DLD1 (cell line): ENCODE measurements at regions not wholly inside any gene's neighbourhood (a gene's known extent, or its start where the extent isn't known, plus 50 kb on each side); places are given as distances from the start of the nearest gene placed in this dataset.

ENCODE experiments used
- in situ Hi-C: cut with HindIII; loops from 2 replicates; pipeline ENCODE4 v1.10.0; 2017; ENCODE audit warnings: low sequenced_read_pairs

DNA sequence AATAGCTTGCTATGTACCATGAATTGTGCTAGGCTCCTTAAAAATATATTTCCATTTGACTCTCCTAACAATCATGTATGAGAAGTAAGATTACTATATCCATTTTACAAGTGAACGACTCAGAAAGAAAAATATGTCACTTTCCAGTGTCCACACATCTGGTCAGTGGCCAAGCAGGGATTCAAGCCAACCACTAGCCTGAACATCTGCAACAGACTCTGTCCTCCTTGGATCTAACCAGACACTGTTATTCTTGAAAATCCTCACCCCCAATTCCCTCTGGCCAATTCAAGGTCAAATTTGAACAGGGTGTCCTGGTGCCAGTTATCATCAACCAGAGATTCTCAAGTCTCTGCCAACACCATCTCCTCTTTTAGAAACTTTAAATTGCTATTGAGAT lies 344.1 kb upstream of the WWC1 start:
- in situ Hi-C loops, result no loop called here

DNA sequence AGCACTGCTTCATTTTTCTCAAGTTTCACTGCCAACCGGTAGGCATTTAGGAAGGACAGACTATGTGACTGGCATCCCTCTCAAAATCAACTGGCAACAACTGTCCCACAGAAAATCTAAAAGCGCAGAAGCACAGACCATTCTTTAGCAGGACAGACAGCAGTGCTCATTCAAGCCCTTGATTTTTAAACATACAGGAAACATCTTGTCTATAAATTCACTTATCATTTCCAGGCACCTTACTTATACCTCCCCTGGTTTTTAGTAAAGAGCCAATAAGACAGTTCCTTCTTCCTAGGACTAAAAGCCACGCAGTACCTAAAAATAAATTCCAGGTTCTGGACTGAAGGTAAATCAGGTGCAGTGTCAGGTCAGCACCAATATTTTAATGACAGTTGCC lies 343.2 kb upstream of the WWC1 start:
- in situ Hi-C loops, result no loop called here

DNA sequence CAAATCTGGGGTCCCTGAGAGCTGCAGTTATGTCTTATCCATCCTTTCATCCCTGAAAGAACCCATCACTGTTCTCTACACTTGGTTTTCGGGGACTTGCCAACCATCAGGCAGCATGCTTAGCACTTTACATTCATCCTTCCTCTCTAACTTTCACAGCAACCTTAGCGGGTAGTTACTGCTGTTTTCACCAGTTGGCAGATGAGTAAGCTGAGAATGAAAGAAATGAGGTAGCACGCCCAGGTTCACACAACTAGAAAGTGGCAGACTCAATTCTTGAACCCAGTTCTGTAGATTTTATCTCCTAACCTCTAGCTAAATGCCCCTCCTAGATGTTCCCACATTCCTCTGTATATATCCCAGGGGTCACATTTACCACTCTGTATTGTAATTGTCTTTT lies 342.0 kb upstream of the WWC1 start:
- in situ Hi-C loops, result no loop called here

DNA sequence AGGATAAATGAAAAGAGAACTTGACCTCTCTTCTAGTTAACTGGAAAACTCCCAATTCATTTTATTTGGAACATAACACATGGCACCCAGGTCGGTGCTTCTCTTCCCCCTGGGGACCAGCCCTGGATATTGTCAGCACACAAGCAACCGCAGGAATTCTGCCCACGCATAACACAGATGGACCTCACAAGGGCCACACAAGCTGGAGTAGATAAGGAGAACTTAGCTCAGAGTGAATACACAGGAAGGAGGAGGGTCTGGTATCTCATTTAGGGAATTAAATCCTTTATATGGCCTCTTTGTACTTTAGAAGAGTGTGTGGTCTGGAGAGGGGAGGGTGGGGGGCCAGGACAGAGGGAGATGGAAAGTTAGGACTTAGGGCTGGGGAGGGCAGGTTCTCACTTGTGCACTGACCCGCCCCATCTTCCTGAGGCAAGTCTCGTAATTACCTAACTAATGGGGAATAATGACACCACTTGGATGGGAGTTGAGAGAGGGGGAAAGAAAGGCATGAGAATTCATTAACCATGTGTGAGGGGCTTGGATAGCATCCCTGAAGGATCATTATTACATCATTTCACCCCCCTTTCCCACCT lies 341.2 kb upstream of the WWC1 start:
- in situ Hi-C loops, result no loop called here

DNA sequence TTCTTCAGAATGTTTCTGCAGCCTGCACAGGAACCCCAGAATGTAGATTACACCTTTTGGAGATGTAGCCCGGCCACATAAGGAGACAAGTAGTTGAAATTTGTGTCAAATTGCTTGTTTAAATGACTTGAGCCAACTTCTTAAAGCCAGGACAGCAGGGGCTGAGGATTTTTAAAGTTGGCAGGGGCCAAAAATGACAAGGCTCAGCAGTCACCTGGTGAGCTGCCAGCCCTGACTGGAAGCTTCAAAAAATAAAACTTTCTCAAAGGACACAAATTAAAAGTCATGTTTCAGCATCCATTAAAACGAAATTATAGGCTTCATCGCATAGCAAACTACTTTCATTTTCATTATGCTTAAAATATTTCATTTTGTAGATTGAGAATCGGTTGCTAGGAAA lies 340.3 kb upstream of the WWC1 start:
- in situ Hi-C loops, result no loop called here

DNA sequence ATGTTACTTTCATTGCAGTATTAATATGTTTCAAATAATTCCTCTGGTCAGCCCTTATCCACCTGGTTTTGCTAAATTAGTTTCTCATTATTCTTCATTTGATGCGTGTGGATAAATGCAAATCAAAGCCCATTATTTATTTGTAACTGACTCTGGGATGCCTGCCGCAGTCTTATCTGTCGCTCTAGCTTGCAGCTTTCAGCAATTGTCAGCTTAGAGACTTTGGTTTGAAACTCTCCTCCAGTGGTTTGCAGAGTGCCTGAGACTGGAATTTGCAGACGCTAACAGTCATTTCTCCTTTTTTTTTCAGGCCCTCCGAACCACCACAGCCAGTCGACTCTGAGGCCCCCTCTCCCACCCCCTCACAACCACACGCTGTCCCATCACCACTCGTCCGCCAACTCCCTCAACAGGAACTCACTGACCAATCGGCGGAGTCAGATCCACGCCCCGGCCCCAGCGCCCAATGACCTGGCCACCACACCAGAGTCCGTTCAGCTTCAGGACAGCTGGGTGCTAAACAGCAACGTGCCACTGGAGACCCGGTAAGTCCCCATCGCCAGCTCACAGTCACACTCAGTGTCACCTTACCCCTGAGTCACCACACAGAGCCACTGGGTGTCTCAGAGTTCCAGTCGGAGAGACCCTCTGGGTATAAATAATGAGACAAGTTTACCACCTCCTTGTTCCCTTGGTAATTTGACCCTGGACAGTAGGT lies 339.0 kb upstream of the WWC1 start:
- in situ Hi-C loops, result no loop called here

DNA sequence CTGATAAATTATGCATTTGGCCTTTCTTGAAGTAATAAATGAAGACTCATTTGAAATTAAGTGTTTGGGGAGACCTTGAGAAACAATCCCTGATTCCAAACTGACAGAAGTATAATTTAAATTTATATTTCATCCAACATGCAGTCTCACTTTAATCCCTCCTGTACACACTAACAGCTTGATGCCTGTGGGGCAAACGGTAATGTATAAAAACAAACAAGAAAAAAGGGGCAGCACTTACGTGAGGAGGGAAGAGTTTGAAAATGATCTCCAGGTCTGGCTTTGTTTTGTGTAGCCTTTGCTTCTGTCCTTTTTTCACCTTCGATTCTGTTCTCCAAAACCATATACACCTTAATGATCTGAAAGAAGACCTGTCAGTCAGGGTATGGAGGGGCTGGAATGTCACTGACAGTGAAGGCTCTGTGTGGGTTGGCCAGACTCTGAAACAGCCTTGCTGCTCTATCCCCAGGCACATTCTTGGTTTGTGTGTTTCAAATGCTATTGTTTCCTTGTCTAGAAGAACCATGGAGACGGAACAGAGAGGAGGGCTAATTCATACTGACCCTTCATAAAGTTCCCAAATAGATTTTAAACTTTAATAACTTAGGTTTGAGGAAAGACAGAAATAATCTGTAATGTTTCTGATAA lies 338.2 kb upstream of the WWC1 start:
- in situ Hi-C loops, result no loop called here

DNA sequence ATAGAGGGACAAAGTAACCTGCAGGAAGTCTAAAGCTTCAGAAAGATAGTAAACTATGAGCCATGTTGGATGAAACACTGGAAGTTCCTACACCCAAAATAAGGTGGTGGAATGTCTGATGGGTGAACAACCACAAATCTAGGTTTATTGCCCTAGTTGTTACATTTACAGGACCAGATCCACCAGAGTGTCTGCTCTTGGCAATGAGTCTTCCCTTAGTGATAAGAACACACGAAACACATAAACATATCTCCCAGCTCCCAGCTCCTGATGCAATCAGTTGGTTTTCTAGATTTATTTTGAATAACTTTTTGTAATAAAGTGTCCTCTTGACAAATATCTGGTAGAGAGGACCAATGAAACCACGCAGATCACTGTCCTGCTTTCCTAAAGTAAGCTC lies 329.7 kb upstream of the WWC1 start:
- in situ Hi-C loops, result no loop called here

DNA sequence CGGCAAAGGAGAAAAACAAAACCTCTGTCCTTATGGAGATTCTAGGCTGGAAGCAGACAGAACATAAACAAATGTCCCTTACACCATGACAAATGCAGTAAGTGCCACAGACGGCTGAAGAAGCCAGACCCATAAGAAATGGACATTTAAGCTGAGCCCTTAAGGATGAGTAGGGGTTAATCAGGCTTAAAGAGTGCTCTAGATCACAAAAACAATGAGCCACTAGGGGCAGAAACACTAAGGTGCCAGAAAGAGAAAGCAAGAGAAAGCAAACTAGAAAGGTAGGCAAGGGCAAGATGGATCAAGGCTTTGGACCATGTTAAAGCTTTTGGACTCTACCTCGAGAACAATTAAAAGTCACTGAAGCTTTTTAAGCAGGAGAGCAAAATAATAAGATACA lies 326.9 kb upstream of the WWC1 start:
- in situ Hi-C loops, result no loop called here

DNA sequence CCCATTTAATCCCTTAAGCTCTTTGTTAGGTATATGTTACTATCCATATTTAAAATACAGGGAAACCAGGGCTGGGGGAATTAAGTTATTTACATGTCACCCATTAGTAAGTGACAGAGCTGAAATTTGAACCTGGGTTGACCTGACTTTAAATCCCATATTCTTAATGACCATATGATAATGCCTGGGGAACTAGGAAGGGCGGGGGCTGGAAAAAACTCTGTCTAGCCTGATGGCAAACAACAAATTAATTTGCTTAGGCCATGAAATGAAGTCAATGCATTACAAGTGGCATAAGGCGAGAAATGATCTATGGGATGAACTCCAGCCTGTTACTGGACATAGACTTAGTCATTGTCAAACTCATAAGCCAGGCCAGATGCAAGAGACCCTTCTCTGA lies 325.7 kb upstream of the WWC1 start:
- in situ Hi-C loops, result no loop called here

DNA sequence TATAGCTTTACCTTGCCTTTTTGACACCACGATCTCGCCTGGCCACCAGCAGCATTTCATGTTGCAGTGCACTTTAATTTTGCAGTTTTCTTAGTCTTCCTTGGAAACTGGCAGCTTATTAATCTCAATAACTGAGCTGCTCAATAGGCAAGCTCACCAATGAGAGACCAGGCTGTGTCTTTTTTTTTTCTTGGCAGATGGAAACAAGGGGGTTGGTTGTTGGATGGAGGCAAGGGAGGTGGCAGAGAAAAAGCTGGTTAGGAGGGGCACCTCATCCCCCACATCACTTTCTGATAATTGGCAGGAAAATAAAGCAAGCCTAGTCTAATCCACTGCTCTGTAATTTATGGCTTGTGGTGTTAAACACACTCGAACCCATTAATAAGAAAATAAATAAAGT lies 324.5 kb upstream of the WWC1 start:
- in situ Hi-C loops, result no loop called here

DNA sequence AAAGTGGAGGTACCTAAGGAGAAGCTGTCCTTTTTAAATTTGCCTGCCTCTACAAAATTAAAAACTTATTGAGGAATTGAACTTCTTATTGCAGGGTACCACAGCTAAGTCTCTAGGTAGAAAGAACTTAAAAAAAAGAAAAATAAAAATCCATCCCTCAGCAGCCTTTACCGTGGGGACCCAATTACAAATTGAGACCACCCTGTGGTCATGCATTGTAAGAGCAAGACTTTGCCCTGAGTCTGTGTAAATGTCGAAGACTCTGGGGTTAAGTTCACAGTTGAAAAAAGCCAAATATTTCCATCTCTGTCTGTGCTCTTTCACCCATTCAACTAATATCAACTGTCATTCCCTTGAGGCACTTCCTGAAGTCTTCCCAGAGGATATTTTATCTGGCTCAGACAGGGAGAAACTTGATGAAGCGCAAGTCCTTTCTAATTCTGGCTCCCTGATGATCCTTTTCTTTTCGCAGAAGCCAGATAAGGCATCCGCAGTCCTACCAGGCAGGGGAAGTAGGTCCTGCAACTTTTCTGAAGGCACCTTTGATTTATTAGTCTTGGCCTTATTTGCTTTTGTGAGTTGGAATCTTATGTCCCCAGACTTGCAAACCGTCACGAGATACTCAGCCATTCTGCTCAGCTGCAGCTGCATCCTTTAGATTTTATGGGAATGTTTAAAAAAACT lies 323.8 kb upstream of the WWC1 start:
- in situ Hi-C loops, result no loop called here

DNA sequence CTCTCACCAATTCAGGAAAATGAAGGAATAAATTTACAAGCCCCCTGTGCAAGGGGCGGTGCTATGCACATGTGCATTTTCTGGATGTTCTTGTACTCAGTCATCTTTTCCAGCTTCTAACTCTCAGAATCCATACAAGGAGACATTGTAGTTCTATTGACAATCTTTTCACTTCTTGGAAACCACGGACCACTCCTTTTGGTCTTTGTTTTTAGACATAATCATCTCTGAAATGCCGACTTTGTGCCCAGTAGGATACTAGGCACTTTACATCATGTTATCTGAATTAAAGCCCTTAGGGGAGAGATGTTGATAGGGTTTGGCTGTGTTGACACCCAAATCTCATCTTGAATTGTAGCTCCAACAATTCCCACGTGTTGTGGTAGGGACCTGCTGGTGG lies 322.6 kb upstream of the WWC1 start:
- in situ Hi-C loops, result no loop called here

DNA sequence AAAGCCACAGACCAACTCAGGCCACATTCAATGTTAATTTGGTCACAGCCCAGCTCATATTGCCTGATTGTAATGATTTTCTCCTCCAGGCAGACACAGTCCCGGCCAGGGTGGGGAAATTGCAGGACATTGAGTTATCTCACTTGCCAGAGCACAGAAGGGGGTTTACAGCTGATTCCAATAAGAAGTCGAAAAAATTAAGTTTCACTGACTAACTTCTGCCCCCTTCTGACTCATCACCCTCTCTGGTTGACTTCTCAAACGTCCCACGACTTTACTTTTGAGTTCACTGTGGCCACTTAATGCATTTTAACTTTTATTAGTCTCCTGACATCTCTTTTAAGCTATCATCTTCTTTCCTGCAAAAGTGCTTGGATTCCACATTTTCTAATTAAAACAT lies 321.4 kb upstream of the WWC1 start:
- in situ Hi-C loops, result no loop called here

DNA sequence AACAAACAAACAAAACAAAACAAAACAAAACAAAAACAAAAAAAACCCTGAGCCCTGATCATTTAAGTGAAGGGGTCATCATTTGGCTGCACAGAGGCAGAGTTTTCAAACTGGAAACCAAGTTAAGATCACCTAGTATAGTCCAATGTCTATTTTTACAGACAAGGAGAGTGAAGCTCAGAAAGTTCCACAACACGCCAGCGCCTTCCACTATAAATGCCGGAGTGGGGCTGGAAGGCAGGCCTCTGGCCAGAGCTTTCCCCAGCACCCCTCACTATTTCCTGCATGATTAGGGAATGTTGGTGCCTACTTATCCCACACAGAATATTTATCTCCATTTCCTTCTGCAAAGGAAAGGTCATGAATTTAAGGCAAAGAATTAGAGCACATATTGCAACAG lies 319.7 kb upstream of the WWC1 start:
- in situ Hi-C loops, result no loop called here

DNA sequence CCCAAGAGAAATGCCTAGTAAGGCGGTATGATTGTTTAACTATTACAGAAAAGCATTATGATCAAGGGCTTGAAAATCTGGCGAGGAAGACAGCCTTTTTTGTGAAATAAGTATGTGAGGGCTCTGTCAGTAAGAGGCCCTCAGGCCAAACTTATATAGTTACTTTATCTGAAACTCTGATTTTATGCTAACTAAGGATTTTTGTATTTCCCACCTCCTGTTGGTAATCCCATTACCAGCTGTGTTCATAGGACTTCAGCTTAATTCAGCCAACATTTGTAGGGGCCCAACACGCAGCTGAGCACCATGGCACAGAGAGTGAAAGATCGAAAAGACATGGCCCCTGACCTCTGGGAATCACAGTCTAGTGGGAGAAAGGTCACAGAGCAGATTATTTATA lies 318.3 kb upstream of the WWC1 start:
- in situ Hi-C loops, result no loop called here

DNA sequence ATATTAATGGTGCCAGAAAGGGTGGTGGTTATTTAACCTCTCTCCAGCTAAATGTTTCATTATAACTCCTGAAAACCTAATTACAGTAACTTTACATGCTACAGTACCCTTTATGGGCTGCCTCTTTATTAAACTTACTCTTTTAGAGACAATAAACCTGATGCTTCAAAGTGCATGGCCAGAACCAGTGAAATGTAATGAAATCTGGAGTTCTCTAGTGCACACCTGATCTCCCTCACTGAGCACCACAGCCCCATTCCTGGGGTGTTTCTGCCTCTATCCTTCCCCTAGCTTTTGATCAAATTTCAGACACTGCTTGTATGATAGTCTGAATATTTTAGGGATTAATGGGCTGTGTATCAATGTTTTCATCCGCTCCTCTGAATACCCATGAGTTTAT lies 306.5 kb upstream of the WWC1 start:
- in situ Hi-C loops, result no loop called here

DNA sequence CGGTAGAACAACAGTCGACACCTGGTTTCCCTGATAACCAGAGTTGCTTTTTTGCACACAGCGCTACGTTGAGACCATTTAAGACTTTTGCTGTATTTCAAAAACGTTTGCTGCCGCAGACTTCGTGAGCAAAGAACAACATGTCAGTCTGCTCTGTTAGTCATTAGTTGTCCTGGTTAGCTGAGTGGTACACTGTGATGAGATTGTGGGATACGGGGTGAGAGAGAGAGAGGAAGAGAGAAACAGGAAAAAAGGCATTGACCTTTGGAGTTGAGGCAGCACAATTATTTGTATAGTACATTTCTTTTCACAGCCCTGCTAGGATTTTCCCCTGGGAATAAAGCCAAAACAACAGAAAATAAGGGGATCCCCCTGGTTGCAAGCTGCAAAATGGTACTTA lies 306.1 kb upstream of the WWC1 start:
- in situ Hi-C loops, result no loop called here

DNA sequence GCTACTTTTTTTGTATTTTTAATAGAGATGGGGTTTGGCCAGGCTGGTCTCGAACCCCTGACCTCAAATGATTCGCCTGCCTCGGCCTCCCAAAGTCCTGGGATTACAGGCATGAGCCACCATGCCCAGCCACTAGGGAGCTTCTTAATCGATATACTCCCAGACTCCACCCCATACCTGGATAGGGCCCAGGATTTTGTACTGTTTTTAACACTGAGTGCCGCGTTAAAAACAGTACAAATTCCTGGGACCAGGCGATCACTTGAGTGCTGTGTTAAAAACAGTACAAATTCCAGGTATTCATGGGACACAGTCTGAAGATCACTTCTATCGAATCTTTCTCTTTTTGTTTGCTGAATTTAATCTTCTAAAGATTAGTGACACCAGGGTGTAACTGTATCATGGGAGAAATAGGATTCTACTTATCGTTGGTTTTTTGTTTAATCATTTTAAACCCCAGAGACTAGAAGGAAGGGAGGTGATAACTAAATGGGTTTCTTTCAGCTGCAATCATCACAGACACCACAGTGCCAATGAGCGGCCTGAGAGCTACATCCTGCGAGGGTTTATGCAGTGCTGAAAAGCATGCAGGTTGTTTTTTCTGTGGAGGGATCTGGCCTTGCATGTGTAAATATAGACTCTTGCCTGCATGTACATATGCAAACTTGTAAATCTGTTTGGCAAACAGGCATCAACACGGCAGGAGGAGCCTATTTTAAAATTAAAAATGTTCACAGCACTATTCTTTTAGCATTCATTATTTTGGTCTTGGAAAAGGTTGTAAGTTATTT lies 303.8 kb upstream of the WWC1 start:
- in situ Hi-C loops, result no loop called here

DNA sequence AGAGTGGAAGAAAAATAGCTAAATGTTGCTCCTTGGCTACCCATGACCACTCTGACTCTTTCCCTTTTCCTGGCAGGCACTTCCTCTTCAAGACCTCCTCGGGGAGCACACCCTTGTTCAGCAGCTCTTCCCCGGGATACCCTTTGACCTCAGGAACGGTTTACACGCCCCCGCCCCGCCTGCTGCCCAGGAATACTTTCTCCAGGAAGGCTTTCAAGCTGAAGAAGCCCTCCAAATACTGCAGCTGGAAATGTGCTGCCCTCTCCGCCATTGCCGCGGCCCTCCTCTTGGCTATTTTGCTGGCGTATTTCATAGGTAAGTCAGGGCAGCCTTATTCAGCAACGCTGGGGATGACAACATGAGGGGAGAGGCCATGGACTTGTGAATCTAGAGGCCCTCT lies 298.6 kb upstream of the WWC1 start:
- in situ Hi-C loops, result no loop called here

DNA sequence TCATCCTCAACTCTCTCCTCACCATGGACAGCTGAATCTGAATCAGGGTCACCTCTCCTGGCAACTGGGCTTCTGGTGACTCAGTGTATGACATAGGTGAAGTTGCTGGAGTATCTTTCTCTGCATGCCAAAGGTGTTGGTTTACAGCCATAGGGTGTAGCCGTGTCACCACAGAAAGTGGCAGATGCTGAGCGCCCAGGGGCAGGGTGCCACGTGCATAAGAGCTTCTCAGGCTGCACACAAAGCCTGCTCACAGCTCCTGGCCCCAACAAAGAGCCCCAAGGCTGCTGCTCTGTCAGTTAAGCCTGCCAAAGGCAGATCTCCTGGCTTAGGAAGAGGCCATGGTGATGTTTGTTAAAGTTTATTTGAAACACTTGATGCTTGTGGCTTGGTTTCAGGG lies 297.7 kb upstream of the WWC1 start:
- in situ Hi-C loops, result no loop called here
